HepG2 (cell line): ENCODE measurements at regions not wholly inside any gene's neighbourhood (a gene's known extent, or its start where the extent isn't known, plus 50 kb on each side); places are given as distances from the start of the nearest gene placed in this dataset.
A peak's percentile ranks its signal among the peaks of the same experiment; 100 is the strongest.

Experiments used
- ATAC-seq: fragments of 200-7000 bp; cut with Tn5 transposase; 3 replicates; pipeline ENCODE4 v1.9.1; 2020; ENCODE audit warnings: mild to moderate bottlenecking, moderate library complexity
- BruUV-seq: library from RNA; stranded (reverse); fragments of 400-500 nt; replicated peaks from 2 replicates; lab custom pipeline; 2021; lab: Mats Ljungman, UMichigan
- CTCF ChIA-PET: fragments of 300-600 bp; formaldehyde crosslinking; extraction: SDS; loops from one replicate; lab custom pipeline; 2021; ENCODE audit warnings: low total read pairs, inconsistent platforms, low intra/inter-chr PET ratio; lab: Yijun Ruan, JAX
- POLR2A ChIA-PET: fragments of 350-600 bp; sonication (Branson Sonifier 250); formaldehyde crosslinking; loops from one replicate; lab custom pipeline; 2020; ENCODE audit warnings: antibody characterized with exemption, inconsistent platforms; lab: Yijun Ruan, JAX
- DNase-seq: peaks from one replicate; pipeline ENCODE4 v3.0.0-alpha.2; 2015; ENCODE audit warnings: low spot score
- FAIRE-seq: peaks from 3 replicates; lab custom pipeline; 2011; peaks lifted over from hg19 to GRCh38; lab: Jason Lieb, UNC
- H2AFZ ChIP-seq: one replicate; pipeline ENCODE4 v1.6.1; 2011; ENCODE audit warnings: low read length, inconsistent platforms
- H3K27ac ChIP-seq: fragments of 300-600 bp; 3 replicates; pipeline ENCODE4 v1.8.0; 2011; ENCODE audit warnings: mixed run types, mild to moderate bottlenecking, mixed read lengths, low read length, inconsistent platforms; ENCODE audit not compliant: insufficient read depth; ENCODE audit errors: extremely low read length
- H3K27me3 ChIP-seq, 2 experiments: fragments of 200-600 bp in 1 of 2; 2 replicates in 1 of 2; 3 replicates in 1 of 2; pipeline versions ENCODE4 v1.6.0 to v1.8.0; 2011; ENCODE audit warnings: low read length in 2 of 2, mild to moderate bottlenecking in 2 of 2, moderate library complexity in 2 of 2, inconsistent platforms in 1 of 2; ENCODE audit not compliant: insufficient read depth in 2 of 2, control insufficient read depth in 1 of 2
- H3K36me3 ChIP-seq, 2 experiments: fragments of 200-600 bp in 1 of 2; replicated peaks in 1 of 2; 2 replicates in 1 of 2; 3 replicates in 1 of 2; pipeline versions ENCODE4 v1.5.1 to v1.8.0; 2011; ENCODE audit warnings: low read length in 2 of 2, inconsistent platforms in 1 of 2; ENCODE audit not compliant: insufficient read depth in 2 of 2, control insufficient read depth in 1 of 2
- H3K4me1 ChIP-seq: 2 replicates; pipeline ENCODE4 v1.5.1; 2012; ENCODE audit warnings: low read length, inconsistent platforms; ENCODE audit not compliant: insufficient read depth
- H3K4me2 ChIP-seq: 2 replicates; pipeline ENCODE4 v1.6.0; 2011; ENCODE audit warnings: low read depth, low read length, inconsistent platforms
- H3K4me3 ChIP-seq, 3 experiments: fragments of 200-600 bp in 1 of 3; sonication (generic), shearing (Covaris generic) in 1 of 3; replicated peaks in 1 of 3; 2 replicates each; pipeline ENCODE4 v1.5.1; 2011 to 2016; ENCODE audit warnings: low read length in 3 of 3, inconsistent platforms in 2 of 3, low read depth in 2 of 3, mild to moderate bottlenecking in 2 of 3, control low read depth in 1 of 3, mixed read lengths in 1 of 3; ENCODE audit not compliant: insufficient read depth in 1 of 3
- H3K79me2 ChIP-seq: one replicate; pipeline ENCODE4 v1.6.1; 2011; ENCODE audit warnings: low read length, inconsistent platforms; ENCODE audit not compliant: insufficient read depth
- H3K9ac ChIP-seq: 2 replicates; pipeline ENCODE4 v1.6.0; 2011; ENCODE audit warnings: mild to moderate bottlenecking, low read depth, low read length, inconsistent platforms; ENCODE audit not compliant: insufficient read depth
- H3K9me3 ChIP-seq: 2 replicates; pipeline ENCODE4 v1.5.1; 2012; ENCODE audit warnings: mild to moderate bottlenecking, low read length
- H4K20me1 ChIP-seq: 2 replicates; pipeline ENCODE4 v1.6.0; 2011; ENCODE audit warnings: inconsistent platforms, mild to moderate bottlenecking, low read length, moderate library complexity; ENCODE audit not compliant: insufficient read depth
- GTF3A ChIP-seq: sonication (generic); formaldehyde crosslinking; conservative IDR thresholded peaks from 2 replicates; pipeline ENCODE4 v1.4.0; 2020; ENCODE audit warnings: mild to moderate bottlenecking, missing genetic modification reagents
- IKZF4 ChIP-seq: sonication (generic); formaldehyde crosslinking; IDR thresholded peaks from 2 replicates; pipeline ENCODE4 v1.5.1; 2020; ENCODE audit warnings: borderline replicate concordance, mild to moderate bottlenecking, low read depth, missing genetic modification reagents; ENCODE audit errors: not compliant biosample characterization
- KDM4B ChIP-seq: sonication (generic); formaldehyde crosslinking; IDR thresholded peaks from 2 replicates; pipeline ENCODE4 v1.4.0; 2020; ENCODE audit warnings: missing genetic modification reagents
- RAD21 ChIP-seq: fragments of 450-650 bp; formaldehyde crosslinking; IDR thresholded peaks from 2 replicates; pipeline ENCODE4 v1.5.0; 2020; ENCODE audit warnings: mild to moderate bottlenecking
- SMC3 ChIP-seq: IDR thresholded peaks from 2 replicates; pipeline ENCODE4 v1.6.1; 2011; ENCODE audit warnings: low read length, improper control_type of control experiment
- STAG1 ChIP-seq: sonication (generic); formaldehyde crosslinking; IDR thresholded peaks from 2 replicates; pipeline ENCODE4 v1.4.0; 2020; ENCODE audit warnings: missing genetic modification reagents
- ZNF224 ChIP-seq: sonication (generic); formaldehyde crosslinking; IDR thresholded peaks from 2 replicates; pipeline ENCODE4 v1.5.0; 2020; ENCODE audit warnings: mild to moderate bottlenecking, missing genetic modification reagents
- ZNF773 ChIP-seq: sonication (generic); formaldehyde crosslinking; IDR thresholded peaks from 2 replicates; pipeline ENCODE4 v1.4.0; 2020; ENCODE audit warnings: missing genetic modification reagents, borderline replicate concordance
- WGBS: methylation state at CpG from one replicate; pipeline ENCODE4 v1.1.6; 2017; ENCODE audit warnings: low lambda C conversion rate; 5-methylcytosine and 5-hydroxymethylcytosine counted together
- in situ Hi-C: cut with HindIII; loops from 2 replicates; pipeline ENCODE4 v1.10.0; 2017; ENCODE audit warnings: low pct_unique_long_range_greater_than_20kb; ENCODE audit not compliant: extremely low pct_ligation_motif_present
- intact Hi-C: fragments of 100-400 bp; cut with micrococcal nuclease; formaldehyde crosslinking; loops from one replicate; pipeline ENCODE4 v1.10.0; 2022; ENCODE audit not compliant: unreplicated experiment
- TF ChIP-seq, protein P1 (sequence below): sonication (generic); formaldehyde crosslinking; IDR thresholded peaks from 2 replicates; pipeline ENCODE4 v1.5.0; 2020; ENCODE audit warnings: mild to moderate bottlenecking, missing genetic modification reagents, moderate library complexity
- TF ChIP-seq, protein P2 (sequence below): sonication (generic); formaldehyde crosslinking; IDR thresholded peaks from 2 replicates; pipeline ENCODE4 v1.4.0; 2020; ENCODE audit warnings: missing genetic modification reagents
- TF ChIP-seq, protein P3 (sequence below): sonication (generic); formaldehyde crosslinking; IDR thresholded peaks from 2 replicates; pipeline ENCODE4 v1.4.0; 2020; ENCODE audit warnings: mild to moderate bottlenecking, missing genetic modification reagents

DNA sequence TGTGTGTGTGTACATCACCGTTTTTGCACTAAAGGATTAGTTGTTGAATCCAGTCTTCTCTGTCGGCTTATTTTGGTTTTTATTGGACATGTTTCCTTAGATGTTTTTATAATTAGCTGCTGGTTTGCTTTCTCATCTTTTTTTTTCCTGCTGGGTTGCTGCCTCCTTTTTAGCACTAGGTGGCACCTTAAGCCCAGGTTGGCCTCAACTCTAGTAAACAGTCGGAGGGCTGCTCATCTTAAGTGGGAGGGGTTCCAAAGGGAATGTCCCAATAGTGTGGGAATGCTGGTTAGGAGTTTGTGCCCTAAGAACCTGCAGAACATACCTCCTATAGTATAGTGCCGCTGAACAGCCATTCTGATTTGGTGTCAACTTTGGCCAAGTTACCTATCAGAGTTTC lies 570.1 kb upstream of the CXADR start:
- no peaks in the 10 kb centered on the region for H3K9me3 ChIP-seq
- H4K20me1 ChIP-seq: no peaks in the 10 kb centered on the region
- FAIRE-seq (peak; percentile 60), DNase-seq (peak; percentile 35), ATAC-seq (peak; percentile 94)
- H2AFZ ChIP-seq: no peak overlapping the region
- peak; percentile 44; the same call in 1 of the 2 replicates for TF ChIP-seq SMC3
- TF ChIP-seq, protein P1, sequence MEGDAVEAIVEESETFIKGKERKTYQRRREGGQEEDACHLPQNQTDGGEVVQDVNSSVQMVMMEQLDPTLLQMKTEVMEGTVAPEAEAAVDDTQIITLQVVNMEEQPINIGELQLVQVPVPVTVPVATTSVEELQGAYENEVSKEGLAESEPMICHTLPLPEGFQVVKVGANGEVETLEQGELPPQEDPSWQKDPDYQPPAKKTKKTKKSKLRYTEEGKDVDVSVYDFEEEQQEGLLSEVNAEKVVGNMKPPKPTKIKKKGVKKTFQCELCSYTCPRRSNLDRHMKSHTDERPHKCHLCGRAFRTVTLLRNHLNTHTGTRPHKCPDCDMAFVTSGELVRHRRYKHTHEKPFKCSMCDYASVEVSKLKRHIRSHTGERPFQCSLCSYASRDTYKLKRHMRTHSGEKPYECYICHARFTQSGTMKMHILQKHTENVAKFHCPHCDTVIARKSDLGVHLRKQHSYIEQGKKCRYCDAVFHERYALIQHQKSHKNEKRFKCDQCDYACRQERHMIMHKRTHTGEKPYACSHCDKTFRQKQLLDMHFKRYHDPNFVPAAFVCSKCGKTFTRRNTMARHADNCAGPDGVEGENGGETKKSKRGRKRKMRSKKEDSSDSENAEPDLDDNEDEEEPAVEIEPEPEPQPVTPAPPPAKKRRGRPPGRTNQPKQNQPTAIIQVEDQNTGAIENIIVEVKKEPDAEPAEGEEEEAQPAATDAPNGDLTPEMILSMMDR (CRISPR knock-in tag): peak; percentile 57
- TF ChIP-seq RAD21 (CRISPR knock-in tag): 0 out of 2 replicates have a peak, but pooled peaks have one; percentile 32
- TF ChIP-seq KDM4B: no peak
- TF ChIP-seq STAG1 (CRISPR knock-in tag): peak; percentile 78
- no peaks in the 10 kb centered on the region for H3K36me3 ChIP-seq
- intact Hi-C loops: loop anchor here (1.0 kb wide), 2 partner anchors 103 to 328 kb away; no protein-coding TSS in a partner anchor
- CTCF ChIA-PET: interaction anchor here (1.2 kb wide), 1 partner anchor 328 kb away, joined by 6 read pairs; no protein-coding TSS in a partner anchor
- POLR2A ChIA-PET: no interaction called here
- H3K4me2 ChIP-seq: no peak overlapping the region
- no peak overlapping the region for H3K9ac ChIP-seq
- H3K27ac ChIP-seq: no peak overlapping the region
- no peak overlapping the region for H3K4me3 ChIP-seq
- H3K27me3 ChIP-seq: no peaks in the 10 kb centered on the region
- H3K79me2 ChIP-seq: no peaks in the 10 kb centered on the region
- 2% methylated on average over 4 of the region's 4 CpGs for whole genome bisulfite sequencing
- H3K4me1 ChIP-seq: no peaks in the 10 kb centered on the region
- no TSS peak for BruUV-seq
- in situ Hi-C loops: loop anchor here (10.0 kb wide), 1 partner anchor 322 kb away; no protein-coding TSS in a partner anchor

DNA sequence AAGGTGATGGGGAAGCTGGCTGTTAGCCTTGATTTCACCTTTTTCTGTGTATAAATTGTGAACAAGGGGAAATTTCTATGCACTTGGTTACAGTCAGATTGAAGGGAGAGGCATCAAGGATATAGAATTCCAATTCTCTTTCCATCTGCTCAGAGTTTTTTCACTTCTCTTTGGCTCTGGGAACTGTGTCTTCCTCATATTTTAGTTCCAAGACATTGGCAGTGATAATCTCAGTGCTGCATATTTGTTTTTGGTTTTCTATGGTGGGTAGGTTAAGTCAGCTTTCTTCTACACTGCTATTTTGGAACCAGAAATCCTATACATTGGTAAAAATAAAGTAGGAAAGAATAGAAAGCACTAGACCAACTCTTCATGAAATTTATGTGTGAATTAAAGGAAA lies 569.6 kb upstream of the CXADR start:
- in situ Hi-C loops (loop anchor here (10.0 kb wide), 1 partner anchor 322 kb away; no protein-coding TSS in a partner anchor), intact Hi-C loops (no loop called here)
- ATAC-seq: no peak
- Histone ChIP-seq H3K4me1 (no peaks in the 10 kb centered on the region), H2AFZ (no peak overlapping the region), H3K4me2 (no peak overlapping the region), H3K36me3 (no peaks in the 10 kb centered on the region), H3K79me2 (no peaks in the 10 kb centered on the region), H4K20me1 (no peaks in the 10 kb centered on the region), H3K9ac (no peak overlapping the region), H3K4me3 (no peak overlapping the region), H3K27ac (no peak overlapping the region), H3K9me3 (no peaks in the 10 kb centered on the region), H3K27me3 (no peaks in the 10 kb centered on the region)
- FAIRE-seq: no peak
- BruUV-seq: no TSS peak
- DNase-seq: no peak
- CTCF ChIA-PET: interaction anchor here (1.2 kb wide), 1 partner anchor 327 kb away, joined by 6 read pairs; no protein-coding TSS in a partner anchor
- POLR2A ChIA-PET: no interaction called here
- TF ChIP-seq, protein P2, sequence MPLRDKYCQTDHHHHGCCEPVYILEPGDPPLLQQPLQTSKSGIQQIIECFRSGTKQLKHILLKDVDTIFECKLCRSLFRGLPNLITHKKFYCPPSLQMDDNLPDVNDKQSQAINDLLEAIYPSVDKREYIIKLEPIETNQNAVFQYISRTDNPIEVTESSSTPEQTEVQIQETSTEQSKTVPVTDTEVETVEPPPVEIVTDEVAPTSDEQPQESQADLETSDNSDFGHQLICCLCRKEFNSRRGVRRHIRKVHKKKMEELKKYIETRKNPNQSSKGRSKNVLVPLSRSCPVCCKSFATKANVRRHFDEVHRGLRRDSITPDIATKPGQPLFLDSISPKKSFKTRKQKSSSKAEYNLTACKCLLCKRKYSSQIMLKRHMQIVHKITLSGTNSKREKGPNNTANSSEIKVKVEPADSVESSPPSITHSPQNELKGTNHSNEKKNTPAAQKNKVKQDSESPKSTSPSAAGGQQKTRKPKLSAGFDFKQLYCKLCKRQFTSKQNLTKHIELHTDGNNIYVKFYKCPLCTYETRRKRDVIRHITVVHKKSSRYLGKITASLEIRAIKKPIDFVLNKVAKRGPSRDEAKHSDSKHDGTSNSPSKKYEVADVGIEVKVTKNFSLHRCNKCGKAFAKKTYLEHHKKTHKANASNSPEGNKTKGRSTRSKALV (CRISPR knock-in tag): no peak
- TF ChIP-seq ZNF224: no peak
- TF ChIP-seq GTF3A (CRISPR knock-in tag): no peak
- no peak for TF ChIP-seq IKZF4 (CRISPR knock-in tag)
- TF ChIP-seq ZNF773 (CRISPR knock-in tag): no peak
- TF ChIP-seq, protein P3, sequence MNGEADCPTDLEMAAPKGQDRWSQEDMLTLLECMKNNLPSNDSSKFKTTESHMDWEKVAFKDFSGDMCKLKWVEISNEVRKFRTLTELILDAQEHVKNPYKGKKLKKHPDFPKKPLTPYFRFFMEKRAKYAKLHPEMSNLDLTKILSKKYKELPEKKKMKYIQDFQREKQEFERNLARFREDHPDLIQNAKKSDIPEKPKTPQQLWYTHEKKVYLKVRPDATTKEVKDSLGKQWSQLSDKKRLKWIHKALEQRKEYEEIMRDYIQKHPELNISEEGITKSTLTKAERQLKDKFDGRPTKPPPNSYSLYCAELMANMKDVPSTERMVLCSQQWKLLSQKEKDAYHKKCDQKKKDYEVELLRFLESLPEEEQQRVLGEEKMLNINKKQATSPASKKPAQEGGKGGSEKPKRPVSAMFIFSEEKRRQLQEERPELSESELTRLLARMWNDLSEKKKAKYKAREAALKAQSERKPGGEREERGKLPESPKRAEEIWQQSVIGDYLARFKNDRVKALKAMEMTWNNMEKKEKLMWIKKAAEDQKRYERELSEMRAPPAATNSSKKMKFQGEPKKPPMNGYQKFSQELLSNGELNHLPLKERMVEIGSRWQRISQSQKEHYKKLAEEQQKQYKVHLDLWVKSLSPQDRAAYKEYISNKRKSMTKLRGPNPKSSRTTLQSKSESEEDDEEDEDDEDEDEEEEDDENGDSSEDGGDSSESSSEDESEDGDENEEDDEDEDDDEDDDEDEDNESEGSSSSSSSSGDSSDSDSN (CRISPR knock-in tag): no peak
